HL-60/S4 treated with retinoic acid at 250 ng/mL for 4 days and 3 days (cell line): ENCODE measurements at regions not wholly inside any gene's neighbourhood (a gene's known extent, or its start where the extent isn't known, plus 50 kb on each side); places are given as distances from the start of the nearest gene placed in this dataset.

Source experiments
- in situ Hi-C: fragments of 300-500 bp; cut with MboI; formaldehyde crosslinking; loops from 2 replicates; pipeline ENCODE4 v1.7.0; 2022; ENCODE audit warnings: low sequenced_read_pairs

GRCh38 chr6:123747515-123747914 lies 56.1 kb upstream of the NKAIN2 start:
- in situ Hi-C loops = no loop called here

GRCh38 chr6:123745895-123746294 lies 57.8 kb upstream of the NKAIN2 start:
- in situ Hi-C loops = no loop called here

- in situ Hi-C loops = no loop called here
Observed at GRCh38 chr6:123744840-123745239, 58.8 kb upstream of the NKAIN2 start.

GRCh38 chr6:123742626-123743025 lies 61.0 kb upstream of the NKAIN2 start:
- in situ Hi-C loops = no loop called here

GRCh38 chr6:123733180-123733579 lies 70.5 kb upstream of the NKAIN2 start:
- in situ Hi-C loops = no loop called here

- in situ Hi-C loops = loop anchor here (25.0 kb wide), 1 partner anchor 304 kb away; no protein-coding TSS in a partner anchor
Observed at GRCh38 chr6:123716506-123716905, 79.8 kb upstream of the TRDN start.

- in situ Hi-C loops = loop anchor here (25.0 kb wide), 1 partner anchor 303 kb away; no protein-coding TSS in a partner anchor
Observed at GRCh38 chr6:123715006-123715863, 78.5 kb upstream of the TRDN start.

GRCh38 chr6:123712831-123713230 lies 76.1 kb upstream of the TRDN start:
- in situ Hi-C loops = loop anchor here (25.0 kb wide), 1 partner anchor 301 kb away; no protein-coding TSS in a partner anchor

GRCh38 chr6:123702943-123703342 lies 66.2 kb upstream of the TRDN start:
- in situ Hi-C loops = loop anchor here (25.0 kb wide), 1 partner anchor 291 kb away; no protein-coding TSS in a partner anchor

GRCh38 chr6:123687864-123688263 lies 51.1 kb upstream of the TRDN start:
- in situ Hi-C loops = no loop called here
